Hepatocyte (in vitro differentiated cells): ENCODE measurements at regions not wholly inside any gene's neighbourhood (a gene's known extent, or its start where the extent isn't known, plus 50 kb on each side); places are given as distances from the start of the nearest gene placed in this dataset.

Experiments used
- CTCF ChIP-seq: fragments of 200-600 bp; sonication (generic); IDR thresholded peaks from 2 replicates; pipeline ENCODE4 v1.5.1; 2016; ENCODE audit warnings: antibody characterized with exemption, mild to moderate bottlenecking; ENCODE audit not compliant: poor library complexity
- EZH2 ChIP-seq: fragments of 200-600 bp; sonication (generic); IDR thresholded peaks from 2 replicates; pipeline ENCODE4 v1.6.1; 2016; ENCODE audit warnings: antibody characterized with exemption, mild to moderate bottlenecking, borderline replicate concordance

GRCh38 chrX:40887476-40887875 lies 152.1 kb upstream of the MED14 start:
- TF ChIP-seq CTCF: no peak
- no peak for TF ChIP-seq EZH2
